KOPT-K1 (cell line): ENCODE measurements at regions not wholly inside any gene's neighbourhood (a gene's known extent, or its start where the extent isn't known, plus 50 kb on each side); places are given as distances from the start of the nearest gene placed in this dataset.
"Not testable (repeated sequence)": the region's sequence is repeated elsewhere in the genome, so short reads cannot be mapped to it uniquely, and the experiment has no call there.

Experiments used
- H3K27ac ChIP-seq: fragments of 200-600 bp; sonication (generic); 2 replicates; pipeline ENCODE4 v1.5.1; 2016; ENCODE audit warnings: antibody characterized with exemption, mild to moderate bottlenecking, low read depth, low read length; ENCODE audit not compliant: poor library complexity, severe bottlenecking
- H3K36me3 ChIP-seq: fragments of 200-600 bp; sonication (generic); 2 replicates; pipeline ENCODE4 v1.5.1; 2017; ENCODE audit warnings: antibody characterized with exemption, mild to moderate bottlenecking, low read length, moderate library complexity; ENCODE audit not compliant: insufficient read depth
- H3K9me3 ChIP-seq: fragments of 200-600 bp; sonication (generic); 2 replicates; pipeline ENCODE4 v1.5.1; 2017; ENCODE audit warnings: antibody characterized with exemption, low read length, mild to moderate bottlenecking; ENCODE audit not compliant: insufficient read depth, poor library complexity, severe bottlenecking

DNA sequence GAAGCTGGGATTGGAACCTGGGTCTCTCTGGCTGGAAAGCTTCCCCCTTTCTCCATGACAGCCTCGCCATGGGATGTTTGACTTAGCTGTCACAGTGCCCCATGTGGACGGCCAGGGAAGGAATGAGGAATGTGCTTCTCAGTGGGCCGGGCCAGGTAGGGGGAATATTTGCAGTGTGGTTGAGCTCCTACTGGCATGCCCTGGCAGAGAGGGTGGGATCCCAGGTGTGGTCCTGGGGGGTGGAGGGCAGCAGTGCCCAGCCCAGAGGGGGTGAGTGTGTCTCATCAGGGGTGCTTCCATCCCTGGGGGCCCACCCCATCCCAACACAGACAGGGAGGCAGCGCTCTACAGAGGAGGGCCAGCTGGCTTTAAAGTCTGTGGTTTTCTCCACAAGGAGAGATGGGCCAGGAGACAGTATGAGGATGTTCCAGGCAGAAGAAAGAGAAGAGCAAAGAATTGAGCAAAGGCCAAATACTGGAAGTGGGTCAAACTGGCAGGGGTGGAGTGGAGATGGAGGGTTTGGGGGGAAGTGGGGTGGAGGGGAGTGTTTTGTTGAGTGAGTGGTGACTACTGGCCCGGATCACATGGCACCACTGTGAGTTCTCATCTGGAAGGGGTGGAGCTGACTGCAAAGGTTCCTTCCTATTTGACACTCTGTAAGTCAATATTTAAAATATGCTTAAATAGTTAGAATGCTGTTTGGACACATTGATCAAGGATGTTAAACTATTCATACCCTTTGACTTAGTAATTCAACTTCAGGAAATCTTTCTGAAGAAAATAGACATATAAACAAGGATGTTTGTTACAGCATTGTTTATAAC is 94.0 kb downstream of the MYCN start:
- no peaks in the 10 kb centered on the region for H3K9me3 ChIP-seq
- H3K27ac ChIP-seq, result no peak overlapping the region
- H3K36me3 ChIP-seq, result no peaks in the 10 kb centered on the region

DNA sequence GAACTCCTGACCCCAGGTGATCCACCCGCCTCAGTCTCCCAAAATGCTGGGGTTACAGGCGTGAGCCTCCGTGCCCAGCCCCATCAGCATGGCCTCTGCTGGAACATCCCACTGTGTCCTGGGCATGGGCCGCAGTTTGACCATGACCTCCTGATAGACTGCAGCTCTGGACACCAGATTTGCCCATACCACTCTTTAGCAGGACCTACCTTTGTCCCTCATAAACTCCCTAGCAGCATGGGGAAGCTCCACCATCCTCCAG is 92.6 kb downstream of the MYCN start:
- no peak overlapping the region for H3K27ac ChIP-seq
- H3K36me3 ChIP-seq, result no peaks in the 10 kb centered on the region
- no peaks in the 10 kb centered on the region for H3K9me3 ChIP-seq

DNA sequence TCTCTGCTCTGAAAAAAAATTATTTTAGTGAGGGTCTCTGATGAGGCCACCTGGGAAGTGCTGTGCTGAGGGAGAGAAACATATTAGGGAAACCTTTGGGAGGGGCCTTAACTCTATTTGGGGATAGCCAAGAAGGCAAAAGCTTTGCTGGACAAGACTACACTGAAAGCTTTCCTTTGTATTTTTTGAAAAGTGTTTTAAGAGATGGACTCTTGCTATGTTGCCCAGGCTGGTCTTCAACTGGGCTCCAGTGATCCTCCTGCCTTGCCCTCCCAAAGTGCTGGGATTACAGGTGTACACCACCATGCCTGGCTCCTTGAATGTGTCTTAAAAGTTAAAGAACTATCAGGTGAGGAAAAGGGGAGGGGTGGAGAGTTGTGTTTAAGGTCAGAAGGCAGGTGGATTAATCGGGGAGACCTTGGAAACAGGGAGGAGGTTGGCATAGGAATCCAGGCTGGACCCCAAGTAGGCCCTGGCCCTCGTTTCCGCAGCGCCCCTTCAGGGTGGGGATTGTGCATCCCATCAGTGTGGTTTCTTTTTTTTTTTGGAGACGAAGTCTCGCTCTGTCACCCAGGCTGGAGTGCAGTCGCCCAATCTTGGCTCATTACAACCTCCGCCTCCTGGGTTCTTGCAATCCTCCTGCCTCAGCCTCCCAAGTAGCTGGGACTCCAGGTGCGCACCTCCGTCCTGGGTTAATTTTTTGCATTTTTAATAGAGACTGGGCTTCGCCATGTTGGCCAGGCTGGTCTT is 92.1 kb downstream of the MYCN start:
- Histone ChIP-seq H3K36me3 (no peaks in the 10 kb centered on the region), H3K9me3 (no peaks in the 10 kb centered on the region), H3K27ac (no peak overlapping the region)

DNA sequence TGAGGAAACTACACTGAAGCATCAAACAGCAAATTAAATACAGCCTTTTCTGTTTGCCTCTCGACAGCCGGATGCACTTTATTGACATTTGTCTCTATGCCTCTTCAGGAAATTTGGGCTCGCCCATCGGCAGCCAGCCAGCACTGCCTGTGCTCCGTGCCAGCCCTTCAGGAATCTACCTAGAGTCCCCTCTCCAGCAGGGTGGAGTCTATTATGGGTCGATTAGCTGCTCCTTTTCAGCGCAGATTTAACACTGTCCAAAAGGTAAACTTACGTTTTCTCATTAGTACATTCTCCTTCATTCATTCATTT is 91.5 kb downstream of the MYCN start:
- Histone ChIP-seq H3K27ac (no peak overlapping the region), H3K9me3 (no peaks in the 10 kb centered on the region), H3K36me3 (no peaks in the 10 kb centered on the region)

DNA sequence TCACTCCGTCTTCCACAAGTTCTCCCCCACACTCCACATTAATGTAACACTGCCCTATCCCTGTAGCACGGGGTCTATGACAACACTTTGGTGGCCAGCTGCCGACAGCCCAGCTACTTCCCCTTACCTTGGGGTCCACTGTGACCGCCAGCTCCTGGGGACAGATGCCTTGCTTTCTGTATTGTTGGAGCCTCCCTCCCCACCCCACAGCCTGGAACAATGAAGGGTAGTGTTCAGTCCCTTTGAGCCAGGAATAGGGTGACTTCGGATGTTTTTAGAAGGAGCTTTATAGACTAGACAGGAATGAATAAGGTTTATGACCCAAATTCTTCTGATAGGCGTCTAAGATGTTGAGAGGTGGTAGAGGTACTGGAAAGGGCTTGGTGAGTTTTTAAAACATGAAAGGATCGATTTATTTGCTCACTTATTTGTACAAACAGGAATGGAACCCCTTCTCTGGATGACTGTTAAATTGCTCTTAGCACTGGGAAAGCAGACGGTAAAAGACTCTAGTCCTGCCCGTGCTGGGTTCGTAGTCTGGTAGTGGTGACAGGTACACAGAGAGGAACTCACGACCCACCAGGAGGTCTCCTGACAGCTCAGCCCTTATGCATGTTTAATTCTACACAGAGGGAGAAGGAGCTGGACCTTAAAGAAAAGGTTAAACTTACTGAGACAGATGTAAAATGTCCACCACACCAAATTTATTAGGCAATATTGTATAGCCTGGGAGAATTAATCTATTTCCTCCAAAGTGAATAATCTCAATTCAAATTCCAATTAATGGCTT is 90.9 kb downstream of the MYCN start:
- H3K36me3 ChIP-seq, result no peaks in the 10 kb centered on the region
- H3K9me3 ChIP-seq, result no peaks in the 10 kb centered on the region
- H3K27ac ChIP-seq, result no peak overlapping the region

DNA sequence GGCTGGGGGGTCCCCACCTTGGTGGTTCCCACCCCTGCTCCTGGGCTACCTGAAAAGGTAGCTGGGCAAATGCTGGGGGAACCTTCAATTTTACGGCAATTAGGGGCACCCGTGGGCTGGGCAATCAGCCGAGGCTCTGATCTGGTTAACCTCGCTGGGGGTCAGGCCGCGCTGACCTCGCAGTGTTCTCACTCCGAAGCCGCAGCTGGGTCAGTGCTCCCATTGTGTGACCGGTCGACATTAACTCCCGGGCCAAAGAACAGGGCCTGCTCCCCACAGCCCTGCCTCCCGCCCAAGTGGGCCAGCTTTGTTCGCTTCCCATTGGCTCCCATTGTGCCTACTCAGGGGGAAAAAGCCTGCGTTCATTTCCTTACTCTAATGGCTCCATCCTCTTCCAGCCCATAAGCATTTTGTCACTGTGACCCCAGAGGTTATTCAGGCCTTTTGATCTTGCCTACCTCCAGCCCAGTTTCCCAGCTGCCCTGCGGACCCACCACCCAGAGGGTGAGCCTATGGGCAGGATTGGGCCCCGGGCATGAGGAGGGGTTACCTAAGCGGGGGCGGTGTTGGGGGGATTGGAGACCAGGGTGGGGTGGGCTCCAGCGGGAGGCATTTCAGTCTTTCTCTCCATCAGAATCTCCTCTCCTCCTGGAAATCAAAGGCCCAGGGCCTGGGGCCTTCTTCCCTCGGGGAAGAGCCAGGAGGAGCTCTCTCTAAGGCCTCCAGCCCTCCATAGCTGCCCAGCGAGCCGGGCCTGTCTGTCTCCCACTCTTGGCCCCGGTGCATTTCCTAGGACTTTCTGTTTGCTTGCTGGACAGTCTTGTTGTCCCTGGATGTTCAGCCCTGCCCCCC is 90.1 kb downstream of the MYCN start:
- H3K27ac ChIP-seq, result no peak overlapping the region
- no peaks in the 10 kb centered on the region for H3K36me3 ChIP-seq
- H3K9me3 ChIP-seq, result no peaks in the 10 kb centered on the region

DNA sequence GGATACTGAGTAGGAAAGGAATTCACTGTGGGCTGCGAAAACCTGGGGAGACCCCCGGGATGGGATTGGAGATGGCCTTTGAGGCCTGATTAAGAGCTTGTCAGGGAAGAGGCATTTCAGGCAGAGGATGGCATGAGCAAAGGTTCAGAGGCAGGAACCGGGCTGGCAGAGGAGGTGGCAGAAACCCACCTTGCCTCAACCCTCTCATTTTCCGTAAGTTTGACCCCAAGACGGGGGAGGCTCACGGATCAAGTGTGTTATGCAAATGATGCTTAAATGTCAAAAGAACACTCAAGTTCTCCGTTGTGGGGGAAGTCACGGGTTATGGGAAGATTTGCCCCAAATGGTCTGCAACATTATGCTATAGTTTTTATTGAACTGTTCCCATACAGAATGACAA is 88.3 kb downstream of the MYCN start:
- H3K36me3 ChIP-seq, result no peaks in the 10 kb centered on the region
- no peaks in the 10 kb centered on the region for H3K9me3 ChIP-seq
- H3K27ac ChIP-seq, result no peak overlapping the region

DNA sequence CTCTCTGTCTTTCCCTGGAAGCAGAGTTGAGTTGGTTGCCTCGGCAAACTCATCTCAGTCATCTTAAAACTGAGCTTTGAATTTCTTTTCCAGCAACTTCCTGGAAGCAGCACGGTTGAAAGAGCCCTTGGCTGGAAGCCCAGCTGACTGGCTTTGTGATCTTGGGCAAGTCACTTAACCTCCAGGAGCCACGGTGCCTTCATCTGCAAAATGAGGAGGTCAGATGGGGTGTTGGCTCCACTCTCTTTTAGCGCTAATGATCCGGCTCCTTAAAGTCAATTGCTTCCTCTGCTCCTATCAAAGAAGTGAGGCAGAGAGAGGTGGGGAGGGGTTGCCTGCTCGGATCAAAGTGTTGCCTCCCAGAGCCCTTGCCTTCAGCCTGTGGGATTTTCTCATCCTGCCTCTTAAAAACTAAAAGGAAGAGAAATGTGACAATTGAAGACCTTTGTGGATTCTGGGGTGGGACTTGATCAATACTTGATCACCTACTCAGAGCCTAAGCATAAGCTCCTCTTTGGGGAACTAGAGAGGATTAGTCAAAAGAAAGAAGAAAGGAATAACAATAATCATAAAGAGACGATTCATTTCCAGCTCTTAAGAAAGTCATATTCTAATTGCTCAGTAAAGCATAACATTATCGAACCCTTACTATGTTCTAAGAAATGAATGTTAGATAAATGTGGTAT is 86.6 kb downstream of the MYCN start:
- H3K27ac ChIP-seq, result no peak overlapping the region
- H3K9me3 ChIP-seq, result no peaks in the 10 kb centered on the region
- H3K36me3 ChIP-seq, result no peaks in the 10 kb centered on the region

DNA sequence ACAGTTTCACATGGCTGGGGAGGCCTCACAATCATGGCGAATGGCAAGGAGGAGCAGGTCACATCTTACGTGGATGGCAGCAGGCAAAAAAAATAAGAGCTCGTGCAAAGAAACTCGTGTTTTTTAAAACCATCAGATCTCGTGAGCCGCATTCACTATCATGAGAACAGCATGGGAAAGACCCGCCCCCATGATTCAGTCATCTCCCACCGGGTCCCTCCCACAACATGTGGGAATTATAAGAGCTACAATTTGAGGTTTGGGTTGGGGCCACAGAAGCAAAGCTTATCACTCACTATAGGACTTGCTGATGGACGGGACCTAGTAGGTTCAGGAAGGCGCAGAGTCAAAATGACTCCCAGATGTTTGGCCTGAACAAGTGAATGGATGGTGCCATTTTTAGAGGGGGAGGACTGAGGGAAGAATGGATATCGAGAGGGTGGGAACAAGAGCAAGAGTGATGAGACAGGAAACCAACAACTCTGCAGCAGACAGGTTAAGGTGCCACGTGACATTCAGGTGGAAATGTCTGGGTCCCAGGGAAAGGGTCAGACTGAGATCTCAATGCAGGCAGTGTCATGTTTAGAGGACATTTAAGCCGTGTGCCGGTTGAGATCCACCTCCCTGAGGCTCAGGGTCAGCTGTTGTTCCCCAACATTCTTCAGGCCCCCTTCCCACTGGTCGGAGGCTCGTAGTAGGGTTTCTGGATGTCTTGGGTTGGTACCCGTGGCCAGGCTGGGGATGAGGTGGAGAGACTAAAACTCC is 85.7 kb downstream of the MYCN start:
- H3K9me3 ChIP-seq, result no peaks in the 10 kb centered on the region
- no peak overlapping the region for H3K27ac ChIP-seq
- H3K36me3 ChIP-seq, result no peaks in the 10 kb centered on the region

DNA sequence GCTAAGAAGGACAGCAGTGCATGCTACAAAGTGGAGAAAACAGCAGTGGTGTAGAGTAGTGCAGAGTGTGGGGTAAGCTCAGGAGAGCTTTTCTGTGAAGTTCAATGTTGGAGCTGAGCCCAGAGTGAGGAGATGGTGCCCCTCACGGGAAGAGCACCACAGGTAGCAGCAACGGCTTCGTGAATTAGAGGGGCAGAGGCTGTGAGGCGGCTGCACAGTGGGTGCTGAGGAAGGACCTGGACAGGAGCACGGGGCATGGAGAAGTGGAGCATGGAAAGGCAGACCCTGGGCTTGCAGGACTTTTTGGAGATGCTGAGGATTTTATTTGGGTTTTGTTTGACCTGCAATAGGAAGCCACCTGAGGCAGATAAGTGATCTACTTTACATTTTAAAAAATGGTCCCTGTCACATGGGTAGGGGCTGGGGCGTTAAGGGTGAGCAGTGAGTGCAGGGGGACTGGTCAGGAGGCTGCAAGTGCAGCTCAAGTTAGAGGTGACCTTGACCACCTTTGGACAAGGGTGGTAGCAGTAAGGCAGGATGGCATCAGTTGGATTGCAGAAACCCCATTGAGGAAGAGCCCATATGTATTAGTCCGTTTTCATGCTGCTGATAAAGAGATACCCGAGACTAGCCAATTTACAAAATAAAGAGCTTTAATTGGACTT is 85.0 kb downstream of the MYCN start:
- Histone ChIP-seq H3K9me3 (no peaks in the 10 kb centered on the region), H3K27ac (no peak overlapping the region), H3K36me3 (no peaks in the 10 kb centered on the region)

DNA sequence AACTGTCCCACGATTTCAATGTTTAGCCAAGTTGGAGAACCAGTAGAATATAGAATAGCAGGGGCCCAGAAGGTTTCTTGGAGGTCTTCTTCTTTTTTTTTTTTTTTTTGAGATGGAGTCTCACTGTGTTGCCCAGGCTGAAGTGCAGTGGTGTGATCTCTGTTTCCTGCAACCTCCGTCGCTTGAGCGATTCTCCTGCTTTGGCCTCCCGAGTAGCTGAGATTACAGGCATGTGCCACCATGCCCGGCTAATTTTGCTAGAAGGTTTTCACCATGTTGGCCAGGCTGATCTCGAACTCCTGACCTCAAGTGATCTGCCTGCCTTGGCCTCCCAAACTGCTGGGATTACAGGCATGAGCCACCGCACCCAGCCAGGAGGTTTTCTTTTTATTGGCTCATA is 84.3 kb downstream of the MYCN start:
- not testable (repeated sequence) for H3K36me3 ChIP-seq, H3K9me3 ChIP-seq, H3K27ac ChIP-seq

DNA sequence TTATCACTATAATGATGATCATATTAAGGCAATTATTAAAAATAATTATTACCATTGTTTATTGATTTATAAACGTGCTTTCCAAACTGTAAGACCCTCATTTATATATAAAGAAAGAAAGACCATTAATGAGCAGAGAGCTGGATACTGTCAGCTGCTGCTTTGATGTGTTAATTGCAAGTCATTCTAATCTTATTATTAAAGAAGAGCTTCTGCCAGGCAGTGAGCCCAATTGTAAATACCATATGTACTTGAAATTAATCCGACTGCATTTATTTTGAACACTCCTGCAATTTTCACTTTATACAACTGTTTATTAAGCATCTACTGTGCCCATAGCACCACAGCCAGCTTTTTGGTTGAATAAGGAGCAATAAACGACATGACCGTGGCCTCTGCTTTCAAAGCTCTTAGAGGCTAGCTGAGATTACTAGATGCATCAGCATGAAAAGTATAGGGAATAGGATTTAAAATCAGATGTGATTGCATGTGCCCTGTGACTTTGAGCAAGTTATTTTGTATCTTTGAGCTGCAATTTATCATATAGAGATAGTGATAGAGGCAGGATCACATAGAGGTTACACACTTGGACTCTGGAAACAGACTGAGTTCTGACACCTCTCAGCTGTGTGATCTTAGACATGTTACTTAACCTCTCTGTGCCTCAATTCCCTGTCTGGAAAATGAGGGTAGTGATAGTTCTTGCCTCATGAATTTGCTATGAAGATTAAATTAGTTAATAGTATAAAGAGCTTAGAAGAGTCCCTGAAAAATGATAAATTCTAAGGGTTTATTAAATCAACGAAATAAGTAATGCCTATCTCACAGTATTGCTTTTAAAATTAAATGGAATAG is 83.4 kb downstream of the MYCN start:
- Histone ChIP-seq H3K36me3 (no peaks in the 10 kb centered on the region), H3K27ac (no peak overlapping the region), H3K9me3 (no peaks in the 10 kb centered on the region)
